SK-N-SH (cell line): ENCODE measurements at regions not wholly inside any gene's neighbourhood (a gene's known extent, or its start where the extent isn't known, plus 50 kb on each side); places are given as distances from the start of the nearest gene placed in this dataset.

Experiments
- CTCF ChIA-PET: fragments of 300-600, 350-600 bp; formaldehyde crosslinking; extraction: SDS; loops from one replicate; lab custom pipeline; 2021; lab: Yijun Ruan, JAX
- POLR2A ChIA-PET: fragments of 350-600 bp; sonication (Branson Sonifier 250); formaldehyde crosslinking; extraction: SDS; loops from one replicate; lab custom pipeline; 2020; ENCODE audit warnings: antibody characterized with exemption, inconsistent platforms; lab: Yijun Ruan, JAX
- DNase-seq: peaks from one replicate; pipeline ENCODE4 v3.0.0; 2012
- H2AFZ ChIP-seq: fragments of 200-600 bp; sonication (generic); 2 replicates; pipeline ENCODE4 v1.8.1; 2016; ENCODE audit warnings: antibody characterized with exemption, mild to moderate bottlenecking, low read depth
- H3F3A ChIP-seq: fragments of 200-600 bp; sonication (generic); replicated peaks from 2 replicates; pipeline ENCODE3; 2016; ENCODE audit warnings: antibody characterized with exemption, mild to moderate bottlenecking; ENCODE audit not compliant: insufficient read depth
- H3K27ac ChIP-seq, 2 experiments: fragments of 200-500 bp in 1 of 2; fragments of 200-600 bp in 1 of 2; sonication (Bioruptor generic) in 1 of 2; sonication (generic), shearing (Covaris generic) in 1 of 2; 2 replicates each; pipeline versions ENCODE4 v1.5.1 to v1.6.1; 2014 to 2016; ENCODE audit warnings: low read depth in 2 of 2, inconsistent platforms in 1 of 2, low read length in 1 of 2, mild to moderate bottlenecking in 1 of 2, mixed read lengths in 1 of 2
- H3K27me3 ChIP-seq: fragments of 200-600 bp; sonication (generic), shearing (Covaris generic); 2 replicates; pipeline ENCODE4 v1.6.1; 2016; ENCODE audit warnings: mixed run types; ENCODE audit not compliant: insufficient read depth
- H3K36me3 ChIP-seq, 2 experiments: fragments of 200-500 bp in 1 of 2; fragments of 200-600 bp in 1 of 2; sonication (Bioruptor generic) in 1 of 2; sonication (generic) in 1 of 2; replicated peaks in 1 of 2; 2 replicates each; pipeline versions ENCODE3 to v1.5.1; 2014 to 2016; ENCODE audit warnings: low read length in 1 of 2, mild to moderate bottlenecking in 1 of 2; ENCODE audit not compliant: insufficient read depth in 2 of 2, control insufficient read depth in 1 of 2
- H3K4me1 ChIP-seq, 2 experiments: fragments of 200-500 bp in 1 of 2; fragments of 200-600 bp in 1 of 2; sonication (Bioruptor generic) in 1 of 2; sonication (generic), shearing (Covaris generic) in 1 of 2; 2 replicates each; pipeline versions ENCODE4 v1.5.1 to v1.6.1; 2014 to 2016; ENCODE audit warnings: low read depth in 1 of 2, low read length in 1 of 2, mixed run types in 1 of 2; ENCODE audit not compliant: insufficient read depth in 2 of 2, control insufficient read depth in 1 of 2
- H3K4me2 ChIP-seq: fragments of 200-600 bp; sonication (generic), shearing (Covaris generic); 2 replicates; pipeline ENCODE4 v1.6.1; 2017; ENCODE audit warnings: mixed run types
- H3K4me3 ChIP-seq, 2 experiments: fragments of 200-500 bp in 1 of 2; fragments of 200-600 bp in 1 of 2; sonication (Bioruptor generic) in 1 of 2; sonication (generic), shearing (Covaris generic) in 1 of 2; 2 replicates each; pipeline versions ENCODE4 v1.5.1 to v1.8.1; 2014 to 2016; ENCODE audit warnings: low read depth in 2 of 2, inconsistent platforms in 1 of 2, low read length in 1 of 2, mild to moderate bottlenecking in 1 of 2, mixed read lengths in 1 of 2, moderate library complexity in 1 of 2
- H3K79me2 ChIP-seq: fragments of 200-600 bp; sonication (generic); 2 replicates; pipeline ENCODE4 v1.8.1; 2017; ENCODE audit warnings: mild to moderate bottlenecking; ENCODE audit not compliant: insufficient read depth
- H3K9ac ChIP-seq: fragments of 200-600 bp; sonication (generic); 2 replicates; pipeline ENCODE4 v1.6.1; 2017; ENCODE audit warnings: mixed run types
- H3K9me2 ChIP-seq: fragments of 200-600 bp; sonication (generic); 2 replicates; pipeline ENCODE4 v1.6.1; 2017; ENCODE audit warnings: mixed run types
- H3K9me3 ChIP-seq: fragments of 200-600 bp; sonication (generic); 2 replicates; pipeline ENCODE4 v1.6.1; 2017; ENCODE audit warnings: mixed run types, mild to moderate bottlenecking, moderate library complexity
- H4K20me1 ChIP-seq: fragments of 200-600 bp; sonication (generic); 2 replicates; pipeline ENCODE4 v1.6.1; 2017; ENCODE audit warnings: mild to moderate bottlenecking, mixed run types; ENCODE audit not compliant: insufficient read depth
- CHD2 ChIP-seq: fragments of 150-350 bp; IDR thresholded peaks from 2 replicates; pipeline ENCODE4 v1.6.1; 2018; ENCODE audit warnings: low read length; ENCODE audit not compliant: partially characterized antibody
- CTCF ChIP-seq: fragments of 200-600 bp; sonication (generic); IDR thresholded peaks from 2 replicates; pipeline ENCODE4 v1.6.1; 2017; ENCODE audit warnings: antibody characterized with exemption, mild to moderate bottlenecking, moderate library complexity
- FOXM1 ChIP-seq: IDR thresholded peaks from 2 replicates; pipeline ENCODE4 v1.4.0; 2012; ENCODE audit warnings: low read depth, mild to moderate bottlenecking
- MAX ChIP-seq: IDR thresholded peaks from 2 replicates; pipeline ENCODE4 v1.4.0; 2012; ENCODE audit warnings: low read depth
- PBX3 ChIP-seq: IDR thresholded peaks from 2 replicates; pipeline ENCODE4; 2012
- POLR2AphosphoS5 ChIP-seq: IDR thresholded peaks from 2 replicates; pipeline ENCODE4 v1.6.1; 2012; ENCODE audit warnings: low read depth, low read length
- RAD21 ChIP-seq: IDR thresholded peaks from 2 replicates; pipeline ENCODE4 v1.6.1; 2012; ENCODE audit warnings: mild to moderate bottlenecking, low read length
- RFX5 ChIP-seq: IDR thresholded peaks from 2 replicates; pipeline ENCODE4 v1.6.1; 2012; ENCODE audit warnings: mild to moderate bottlenecking, improper control_type of control experiment, low read length
- RXRA ChIP-seq: IDR thresholded peaks from 2 replicates; pipeline ENCODE4 v1.4.0; 2012; ENCODE audit warnings: low read depth, mild to moderate bottlenecking, borderline replicate concordance
- SMC3 ChIP-seq: IDR thresholded peaks from 2 replicates; pipeline ENCODE4 v1.6.1; 2012; ENCODE audit warnings: low read depth, low read length, improper control_type of control experiment
- TCF12 ChIP-seq: IDR thresholded peaks from 2 replicates; pipeline ENCODE4 v1.4.0; 2012
- TEAD4 ChIP-seq: IDR thresholded peaks from 2 replicates; pipeline ENCODE4 v1.4.0; 2012; ENCODE audit warnings: mild to moderate bottlenecking, borderline replicate concordance; ENCODE audit not compliant: insufficient read depth
- YY1 ChIP-seq: IDR thresholded peaks from 2 replicates; pipeline ENCODE4 v1.4.0; 2012; ENCODE audit warnings: low read depth, mild to moderate bottlenecking
- WGBS: methylation state at CpG from one replicate; pipeline ENCODE4 v1.1.6; 2017; ENCODE audit warnings: low lambda C conversion rate; 5-methylcytosine and 5-hydroxymethylcytosine counted together

DNA sequence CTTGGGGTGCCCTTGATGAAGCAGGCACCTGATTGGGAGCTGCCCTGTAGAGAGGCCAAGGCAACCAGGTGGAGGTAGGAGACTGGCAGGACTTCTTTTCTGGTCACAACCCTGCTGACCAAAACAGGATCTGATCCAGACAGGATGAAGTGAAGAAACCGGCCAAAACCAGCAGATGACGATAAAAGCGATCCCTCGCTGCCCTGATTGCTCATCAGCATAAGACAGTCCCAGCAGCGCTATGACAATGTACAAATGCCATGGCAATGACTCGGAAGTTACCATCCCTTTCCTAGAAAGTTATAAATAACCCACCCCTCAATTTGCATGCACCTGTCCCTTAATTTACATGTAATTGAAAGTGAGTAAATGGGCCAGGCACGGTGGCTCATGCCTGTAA is 88.4 kb upstream of the PDE10A start:
- no peak for DNase-seq
- POLR2A ChIA-PET = no interaction called here
- CTCF ChIA-PET = no interaction called here

GRCh38 chr6:165749163-165749562 is 86.1 kb upstream of the PDE10A start:
- TF ChIP-seq CTCF = no peak
- TF ChIP-seq PBX3 = no peak
- no peak for TF ChIP-seq MAX
- no peak for TF ChIP-seq RXRA
- no peak for TF ChIP-seq CHD2
- TF ChIP-seq POLR2AphosphoS5 = no peak
- no peak for TF ChIP-seq FOXM1
- TF ChIP-seq SMC3 = no peak
- TF ChIP-seq YY1 = no peak
- no peak for TF ChIP-seq TCF12
- no peak for TF ChIP-seq RFX5
- POLR2A ChIA-PET = no interaction called here
- CTCF ChIA-PET = no interaction called here

More for the DNA sequence above, 88.4 kb upstream of the PDE10A start:
- Histone ChIP-seq H4K20me1 (no peaks in the 10 kb centered on the region), H3K27ac (no peak overlapping the region), H3K36me3 (no peaks in the 10 kb centered on the region), H3K4me1 (no peaks in the 10 kb centered on the region), H3K4me3 (no peak overlapping the region), H2AFZ (no peak overlapping the region), H3K9me2 (no peaks in the 10 kb centered on the region), H3K27me3 (no peaks in the 10 kb centered on the region), H3K9ac (no peak overlapping the region), H3K79me2 (no peaks in the 10 kb centered on the region), H3F3A (no peaks in the 10 kb centered on the region), H3K9me3 (no peaks in the 10 kb centered on the region), H3K4me2 (no peak overlapping the region)
- TF ChIP-seq YY1 = no peak
- no peak for TF ChIP-seq TEAD4
- no peak for TF ChIP-seq RAD21
- TF ChIP-seq MAX = no peak
- WGBS = 76% methylated on average over 7 of the region's 7 CpGs

More at GRCh38 chr6:165749163-165749562, 86.1 kb upstream of the PDE10A start:
- H3K4me1 ChIP-seq = no peaks in the 10 kb centered on the region; a peak in 2 of 4 replicates
- H3K9me2 ChIP-seq = no peaks in the 10 kb centered on the region
- H3K4me3 ChIP-seq = no peak overlapping the region
- no peaks in the 10 kb centered on the region for H3K27me3 ChIP-seq
- no peak overlapping the region for H3K27ac ChIP-seq
- H2AFZ ChIP-seq = no peak overlapping the region
- H3K79me2 ChIP-seq = no peaks in the 10 kb centered on the region
- no peak for DNase-seq
- H4K20me1 ChIP-seq = no peaks in the 10 kb centered on the region
- no peak overlapping the region for H3K9ac ChIP-seq
- H3K4me2 ChIP-seq = no peak overlapping the region
- no peaks in the 10 kb centered on the region for H3K9me3 ChIP-seq
- H3K36me3 ChIP-seq = no peaks in the 10 kb centered on the region
- H3F3A ChIP-seq = no peaks in the 10 kb centered on the region
